Adrenal gland (tissue), 9 donors: ENCODE measurements at regions not wholly inside any gene's neighbourhood (a gene's known extent, or its start where the extent isn't known, plus 50 kb on each side); places are given as distances from the start of the nearest gene placed in this dataset.

Experiments
- DNase-seq, 7 donors: peaks; one replicate each; pipeline ENCODE4 v3.0.0-alpha.2; 2019 to 2020
- H3K27ac ChIP-seq, 5 donors: fragments of 200-600 bp; sonication (generic) in 4 of 5; 1 replicate in 3 of 5; 2 replicates in 2 of 5; pipeline versions ENCODE4 v1.5.1 to v1.8.0; 2016 to 2020; ENCODE audit warnings: mild to moderate bottlenecking in 1 of 5
- H3K27me3 ChIP-seq: fragments of 200-600 bp; 2 replicates; pipeline ENCODE4 v1.8.0; 2021
- H3K36me3 ChIP-seq, 2 donors: fragments of 200-600 bp; replicated peaks in 1 of 2; 1 replicate in 1 of 2; 2 replicates in 1 of 2; pipeline versions ENCODE4 v1.5.1 to v1.8.0; 2018 to 2022
- H3K4me1 ChIP-seq, 2 donors: fragments of 200-600 bp; replicated peaks in 1 of 2; 1 replicate in 1 of 2; 2 replicates in 1 of 2; pipeline versions ENCODE4 v1.5.1 to v1.8.0; 2018 to 2021
- H3K4me3 ChIP-seq, 4 donors: fragments of 200-600 bp; sonication (generic) in 3 of 4; one replicate each; pipeline ENCODE4 v1.5.1; 2016 to 2018
- H3K9me3 ChIP-seq, 3 donors: fragments of 200-600 bp; sonication (generic) in 1 of 3; replicated peaks in 1 of 3; 1 replicate in 2 of 3; 2 replicates in 1 of 3; pipeline versions ENCODE4 v1.5.1 to v1.8.0; 2016 to 2021
- CTCF ChIP-seq, 6 experiments: fragments of 450-650 bp in 4 of 6; fragments of 200-600 bp in 2 of 6; sonication (generic) in 1 of 6; IDR thresholded peaks; 1 replicate in 5 of 6; 2 replicates in 1 of 6; pipeline versions ENCODE4 v1.5.1 to v1.8.0; 2016 to 2021; ENCODE audit warnings: antibody characterized with exemption in 6 of 6, mild to moderate bottlenecking in 2 of 6, moderate library complexity in 1 of 6
- POLR2A ChIP-seq, 2 donors: fragments of 450-650 bp; IDR thresholded peaks; one replicate each; pipeline ENCODE4 v1.6.1; 2017; ENCODE audit warnings: antibody characterized with exemption in 2 of 2, mild to moderate bottlenecking in 2 of 2, moderate library complexity in 1 of 2
- WGBS, 4 donors: extraction: QIAGEN DNeasy Blood & Tissue Kit in 2 of 4; methylation state at CpG; one replicate each; pipeline versions ENCODE4 v1.1.5 to v1.1.7; 2013 to 2017; 5-methylcytosine and 5-hydroxymethylcytosine counted together
- intact Hi-C, 2 donors: fragments of 100-400 bp; cut with DNase I; formaldehyde crosslinking; loops; one replicate each; pipeline versions ENCODE4 v1.14.1 to v1.15.0; 2022 to 2023
- donor health status: healthy with polysubstance abuse.
- donor health status: Bipolar disorder and iron deficiency.
- donor health status: DM: yes; HTN: yes; CAD: no.
- donor health status: DM: no; HTN: no; CAD: no.
- donor health status: DM: no; HTN: no; CAD: no.

- no peak for DNase-seq
- Histone ChIP-seq H3K9me3 (no peaks in the 10 kb centered on the region), H3K36me3 (no peaks in the 10 kb centered on the region), H3K27me3 (no peaks in the 10 kb centered on the region), H3K27ac (no peak overlapping the region), H3K4me3 (no peak overlapping the region), H3K4me1 (no peaks in the 10 kb centered on the region)
- WGBS, 4 donors = 66 to 72% (median 71%) methylated on average over 3 of the region's 3 CpGs
- TF ChIP-seq POLR2A (IDR thresholded peaks at IDR 0.05) (no peak), CTCF (IDR thresholded peaks at IDR 0.05) (no peak)
- intact Hi-C loops = no loop called here
Measured at GRCh38 chr5:62134811-62135210, 171.2 kb upstream of the KIF2A start.

GRCh38 chr5:62137628-62138027 is 168.4 kb upstream of the KIF2A start:
- intact Hi-C loops = no loop called here
- Histone ChIP-seq H3K27ac (no peak overlapping the region), H3K4me3 (no peak overlapping the region), H3K9me3 (no peaks in the 10 kb centered on the region), H3K36me3 (no peaks in the 10 kb centered on the region), H3K27me3 (no peaks in the 10 kb centered on the region), H3K4me1 (no peaks in the 10 kb centered on the region)
- WGBS, 4 donors = 76 to 77% (median 76%) methylated on average over 2 of the region's 2 CpGs
- no peak for DNase-seq
- no peak for TF ChIP-seq CTCF (IDR thresholded peaks at IDR 0.05)
- no peak for TF ChIP-seq POLR2A (IDR thresholded peaks at IDR 0.05)

- H3K27ac ChIP-seq = no peak overlapping the region
- H3K27me3 ChIP-seq = no peaks in the 10 kb centered on the region
- 45 to 61% (median 52%) methylated on average over 6 to 7 of the region's 7 CpGs for WGBS, 4 donors
- H3K4me1 ChIP-seq = no peaks in the 10 kb centered on the region
- no peaks in the 10 kb centered on the region for H3K9me3 ChIP-seq
- H3K36me3 ChIP-seq = no peaks in the 10 kb centered on the region
- TF ChIP-seq CTCF (IDR thresholded peaks at IDR 0.05) = no peak
- no peak for TF ChIP-seq POLR2A (IDR thresholded peaks at IDR 0.05)
- intact Hi-C loops = no loop called here
- no peak overlapping the region for H3K4me3 ChIP-seq
- DNase-seq = no peak
Measured at GRCh38 chr5:62138607-62139006, 167.4 kb upstream of the KIF2A start.

- Histone ChIP-seq H3K4me1 (no peaks in the 10 kb centered on the region), H3K9me3 (no peaks in the 10 kb centered on the region), H3K27ac (no peak overlapping the region), H3K4me3 (no peak overlapping the region), H3K27me3 (no peaks in the 10 kb centered on the region), H3K36me3 (no peaks in the 10 kb centered on the region)
- intact Hi-C loops = no loop called here
- no peak for DNase-seq
- 65 to 76% (median 71%) methylated on average over 2 of the region's 2 CpGs for WGBS, 4 donors
- TF ChIP-seq CTCF (IDR thresholded peaks at IDR 0.05) = no peak
Measured at GRCh38 chr5:62139741-62140140, 166.3 kb upstream of the KIF2A start.
